H9 (cell line): ENCODE measurements at regions not wholly inside any gene's neighbourhood (a gene's known extent, or its start where the extent isn't known, plus 50 kb on each side); places are given as distances from the start of the nearest gene placed in this dataset.

Experiments
- DNase-seq: peaks from one replicate; pipeline ENCODE4 v3.0.0-alpha.2; 2017
- H2AFZ ChIP-seq: one replicate; pipeline ENCODE4 v1.6.1; 2013; ENCODE audit warnings: mild to moderate bottlenecking, low read length, control low read depth, moderate library complexity
- H2AK5ac ChIP-seq: 2 replicates; pipeline ENCODE4 v1.6.1; 2013; ENCODE audit warnings: low read length, control low read depth, mixed read lengths; ENCODE audit not compliant: insufficient read length
- H2BK120ac ChIP-seq: one replicate; pipeline ENCODE4 v1.6.1; 2013; ENCODE audit warnings: low read depth, mild to moderate bottlenecking, low read length, control low read depth, inconsistent platforms; ENCODE audit not compliant: poor library complexity, severe bottlenecking
- H2BK12ac ChIP-seq: 2 replicates; pipeline ENCODE4 v1.6.1; 2013; ENCODE audit warnings: low read length, control low read depth, mixed read lengths, low read depth; ENCODE audit not compliant: insufficient read length
- H2BK15ac ChIP-seq: 2 replicates; pipeline ENCODE4 v1.6.1; 2013; ENCODE audit warnings: low read depth, low read length, control low read depth
- H2BK20ac ChIP-seq: one replicate; pipeline ENCODE4 v1.6.1; 2013; ENCODE audit warnings: low read depth, mild to moderate bottlenecking, low read length, control low read depth, inconsistent platforms; ENCODE audit not compliant: poor library complexity, severe bottlenecking
- H2BK5ac ChIP-seq: 2 replicates; pipeline ENCODE4 v1.6.1; 2013; ENCODE audit warnings: low read length, control low read depth, mixed read lengths; ENCODE audit not compliant: insufficient read length
- H3K14ac ChIP-seq: 2 replicates; pipeline ENCODE4 v1.6.1; 2013; ENCODE audit warnings: low read length, control low read depth; ENCODE audit not compliant: insufficient read depth
- H3K18ac ChIP-seq: 2 replicates; pipeline ENCODE4 v1.6.1; 2013; ENCODE audit warnings: low read depth, mild to moderate bottlenecking, mixed read lengths, low read length, control low read depth; ENCODE audit not compliant: insufficient read length
- H3K23ac ChIP-seq: 2 replicates; pipeline ENCODE4 v1.6.1; 2013; ENCODE audit warnings: low read length, control low read depth, mixed read lengths, low read depth; ENCODE audit not compliant: insufficient read length
- H3K23me2 ChIP-seq: 2 replicates; pipeline ENCODE4 v1.6.1; 2013; ENCODE audit warnings: low read depth, mild to moderate bottlenecking, mixed read lengths, low read length, control low read depth; ENCODE audit not compliant: insufficient read length, poor library complexity, severe bottlenecking
- H3K27ac ChIP-seq: 2 replicates; pipeline ENCODE4 v1.5.1; 2013; ENCODE audit warnings: low read length, control low read depth, mixed read lengths, low read depth; ENCODE audit not compliant: insufficient read length
- H3K27me3 ChIP-seq: 2 replicates; pipeline ENCODE4 v1.6.1; 2013; ENCODE audit warnings: low read length, control low read depth, inconsistent platforms; ENCODE audit not compliant: insufficient read depth
- H3K4ac ChIP-seq: 2 replicates; pipeline ENCODE4 v1.6.1; 2013; ENCODE audit warnings: low read depth, mild to moderate bottlenecking, control low read depth, inconsistent platforms, low read length, moderate library complexity
- H3K4me1 ChIP-seq: 2 replicates; pipeline ENCODE4 v1.6.1; 2013; ENCODE audit warnings: low read length, control low read depth, inconsistent platforms; ENCODE audit not compliant: insufficient read depth
- H3K4me2 ChIP-seq: 2 replicates; pipeline ENCODE4 v1.6.1; 2013; ENCODE audit warnings: low read length, control low read depth, mixed read lengths; ENCODE audit not compliant: insufficient read length, insufficient read depth
- H3K56ac ChIP-seq: 2 replicates; pipeline ENCODE4 v1.6.1; 2013; ENCODE audit warnings: low read depth, mild to moderate bottlenecking, mixed read lengths, low read length, control low read depth; ENCODE audit not compliant: insufficient read length
- H3K79me1 ChIP-seq: 2 replicates; pipeline ENCODE4 v1.6.1; 2013; ENCODE audit warnings: low read depth, mild to moderate bottlenecking, moderate library complexity, low read length, control low read depth, inconsistent platforms; ENCODE audit not compliant: insufficient read depth, poor library complexity, severe bottlenecking
- H3K79me2 ChIP-seq: 2 replicates; pipeline ENCODE4 v1.6.1; 2013; ENCODE audit warnings: low read length, control low read depth, inconsistent platforms; ENCODE audit not compliant: insufficient read depth
- H3K9ac ChIP-seq: 2 replicates; pipeline ENCODE4 v1.6.1; 2013; ENCODE audit warnings: low read length, control low read depth, mixed read lengths; ENCODE audit not compliant: insufficient read length; ENCODE audit errors: extremely low read depth
- H3K9me3 ChIP-seq: one replicate; pipeline ENCODE4 v1.6.1; 2013; ENCODE audit warnings: low read depth, low read length, inconsistent platforms; ENCODE audit not compliant: control insufficient read depth
- H3T11ph ChIP-seq: one replicate; pipeline ENCODE4 v1.6.1; 2013; ENCODE audit warnings: mild to moderate bottlenecking, low read length, control low read depth, inconsistent platforms
- H4K20me1 ChIP-seq: one replicate; pipeline ENCODE4 v1.6.1; 2013; ENCODE audit not compliant: control insufficient read depth, insufficient read length, insufficient read depth
- H4K5ac ChIP-seq: 2 replicates; pipeline ENCODE4 v1.6.1; 2013; ENCODE audit warnings: low read depth, mild to moderate bottlenecking, mixed read lengths, low read length, control low read depth; ENCODE audit not compliant: insufficient read length
- H4K8ac ChIP-seq: replicated peaks from 2 replicates; pipeline ENCODE4 v1.6.1; 2013; ENCODE audit warnings: low read length, control low read depth, mixed read lengths, low read depth; ENCODE audit not compliant: insufficient read length
- H4K91ac ChIP-seq: 2 replicates; pipeline ENCODE4 v1.6.1; 2013; ENCODE audit warnings: low read depth, mild to moderate bottlenecking, moderate library complexity, mixed read lengths, low read length, control low read depth; ENCODE audit not compliant: insufficient read length
- H3K27ac Mint-ChIP-seq, 3 experiments: 2 replicates in 2 of 3; 3 replicates in 1 of 3; pipeline ENCODE4 v1.8.0; 2020 to 2021; ENCODE audit warnings: mixed read lengths in 3 of 3, mild to moderate bottlenecking in 1 of 3, moderate library complexity in 1 of 3
- H3K27me3 Mint-ChIP-seq: 2 replicates; pipeline ENCODE4 v1.8.0; 2021; ENCODE audit warnings: low read depth, mild to moderate bottlenecking, moderate library complexity, mixed read lengths
- H3K36me3 Mint-ChIP-seq, 3 experiments: 2 replicates in 2 of 3; 3 replicates in 1 of 3; pipeline ENCODE4 v1.8.0; 2020 to 2021; ENCODE audit warnings: low read depth in 3 of 3, mixed read lengths in 3 of 3; ENCODE audit not compliant: insufficient read depth in 1 of 3
- H3K4me1 Mint-ChIP-seq, 2 experiments: 2 replicates each; pipeline ENCODE4 v1.8.0; 2020; ENCODE audit warnings: mixed read lengths in 2 of 2
- H3K4me3 Mint-ChIP-seq, 2 experiments: 2 replicates in 1 of 2; 3 replicates in 1 of 2; pipeline ENCODE4 v1.8.0; 2020 to 2021; ENCODE audit warnings: mild to moderate bottlenecking in 2 of 2, mixed read lengths in 2 of 2, moderate library complexity in 1 of 2
- H3K9me3 Mint-ChIP-seq, 2 experiments: 2 replicates in 1 of 2; 3 replicates in 1 of 2; pipeline ENCODE4 v1.8.0; 2020; ENCODE audit warnings: mild to moderate bottlenecking in 2 of 2, mixed read lengths in 2 of 2, moderate library complexity in 1 of 2
- WGBS: extraction: QIAGEN DNeasy Blood & Tissue Kit; methylation state at CpG from one replicate; pipeline ENCODE4 v1.1.7; 2013; ENCODE audit warnings: missing lambda C conversion rate, low lambda C conversion rate, mixed read lengths; ENCODE audit not compliant: insufficient read length; ENCODE audit errors: extremely low coverage; 5-methylcytosine and 5-hydroxymethylcytosine counted together
- TF ChIP-seq, protein P1 (sequence below): fragments of 200-600 bp; sonication (generic); conservative IDR thresholded peaks from 3 replicates; pipeline ENCODE4 v1.8.0; 2021; ENCODE audit warnings: antibody characterized with exemption, mild to moderate bottlenecking

- no peak for DNase-seq
- Histone ChIP-seq H3T11ph (no peak overlapping the region), H4K8ac (no peak overlapping the region), H3K9me3 (no peaks in the 10 kb centered on the region), H3K4me1 (peaks cover 6% of the 10 kb centered on the region; the same call in 1 of the 2 replicates), H3K56ac (no peak overlapping the region), H3K9ac (no peak overlapping the region), H3K18ac (no peak overlapping the region), H2AK5ac (no peak overlapping the region), H3K14ac (no peak overlapping the region), H3K27ac (no peak overlapping the region), H3K79me2 (no peaks in the 10 kb centered on the region), H2BK5ac (no peak overlapping the region), H2BK15ac (no peak overlapping the region), H2BK120ac (no peak overlapping the region), H4K5ac (no peak overlapping the region), H2BK20ac (no peak overlapping the region), H4K91ac (no peak overlapping the region), H3K27me3 (no peaks in the 10 kb centered on the region), H3K79me1 (no peaks in the 10 kb centered on the region), H2BK12ac (no peak overlapping the region), H2AFZ (no peak overlapping the region), H3K4me2 (no peak overlapping the region), H3K23ac (no peak overlapping the region), H3K23me2 (peaks cover 3% of the 10 kb centered on the region), H3K4ac (no peak overlapping the region), H4K20me1 (no peaks in the 10 kb centered on the region)
- TF ChIP-seq, protein P1, sequence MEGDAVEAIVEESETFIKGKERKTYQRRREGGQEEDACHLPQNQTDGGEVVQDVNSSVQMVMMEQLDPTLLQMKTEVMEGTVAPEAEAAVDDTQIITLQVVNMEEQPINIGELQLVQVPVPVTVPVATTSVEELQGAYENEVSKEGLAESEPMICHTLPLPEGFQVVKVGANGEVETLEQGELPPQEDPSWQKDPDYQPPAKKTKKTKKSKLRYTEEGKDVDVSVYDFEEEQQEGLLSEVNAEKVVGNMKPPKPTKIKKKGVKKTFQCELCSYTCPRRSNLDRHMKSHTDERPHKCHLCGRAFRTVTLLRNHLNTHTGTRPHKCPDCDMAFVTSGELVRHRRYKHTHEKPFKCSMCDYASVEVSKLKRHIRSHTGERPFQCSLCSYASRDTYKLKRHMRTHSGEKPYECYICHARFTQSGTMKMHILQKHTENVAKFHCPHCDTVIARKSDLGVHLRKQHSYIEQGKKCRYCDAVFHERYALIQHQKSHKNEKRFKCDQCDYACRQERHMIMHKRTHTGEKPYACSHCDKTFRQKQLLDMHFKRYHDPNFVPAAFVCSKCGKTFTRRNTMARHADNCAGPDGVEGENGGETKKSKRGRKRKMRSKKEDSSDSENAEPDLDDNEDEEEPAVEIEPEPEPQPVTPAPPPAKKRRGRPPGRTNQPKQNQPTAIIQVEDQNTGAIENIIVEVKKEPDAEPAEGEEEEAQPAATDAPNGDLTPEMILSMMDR, result no peak
- peaks cover 12 to 18% of the 10 kb centered on the region in 2 experiments for H3K4me1 Mint-ChIP-seq
- no peak overlapping the region for H3K4me3 Mint-ChIP-seq
- peaks cover 24% of the 10 kb centered on the region for H3K27me3 Mint-ChIP-seq
- H3K9me3 Mint-ChIP-seq, result no peaks in the 10 kb centered on the region
- H3K36me3 Mint-ChIP-seq, result no peaks in the 10 kb centered on the region
- no CpG with 5 or more reads among the region's 5 CpGs for WGBS
- no peak overlapping the region for H3K27ac Mint-ChIP-seq
Observed at GRCh38 chr16:65313936-65314626, 192.2 kb upstream of the CDH11 start.
